Right renal pelvis (tissue), 4 donors: ENCODE measurements at regions not wholly inside any gene's neighbourhood (a gene's known extent, or its start where the extent isn't known, plus 50 kb on each side); places are given as distances from the start of the nearest gene placed in this dataset.

Experiments
- DNase-seq, 4 donors: peaks; one replicate each; pipeline ENCODE4 v3.0.0-alpha.2; 2013; ENCODE audit warnings: low read depth in 4 of 4, low spot score in 3 of 4, missing footprints in 1 of 4

- DNase-seq = no peak
These were observed 542.5 kb downstream of the NUF2 start for GRCh38 chr1:163864207-163864606.

- DNase-seq = peak in 1 of 4 donors; percentile 49
These were observed 544.8 kb downstream of the NUF2 start for GRCh38 chr1:163866564-163866963.

GRCh38 chr1:163870666-163871065 lies 548.9 kb downstream of the NUF2 start:
- DNase-seq = no peak

GRCh38 chr1:163872067-163872466 lies 550.3 kb downstream of the NUF2 start:
- DNase-seq = no peak

- no peak for DNase-seq
These were observed 552.3 kb downstream of the NUF2 start for GRCh38 chr1:163874070-163874469.

- peak in 1 of 4 donors; percentile 1 for DNase-seq
These were observed 553.6 kb downstream of the NUF2 start for GRCh38 chr1:163875200-163875926.

- no peak for DNase-seq
These were observed 554.2 kb downstream of the NUF2 start for GRCh38 chr1:163875927-163876320.

GRCh38 chr1:163876546-163876945 lies 554.8 kb downstream of the NUF2 start:
- no peak for DNase-seq

- no peak for DNase-seq
These were observed 555.3 kb downstream of the NUF2 start for GRCh38 chr1:163877016-163877415.

GRCh38 chr1:163885510-163885909 lies 563.8 kb downstream of the NUF2 start:
- no peak for DNase-seq

GRCh38 chr1:163896001-163896400 lies 574.2 kb downstream of the NUF2 start:
- no peak for DNase-seq

GRCh38 chr1:163897412-163898155 lies 575.8 kb downstream of the NUF2 start:
- DNase-seq = no peak

- DNase-seq = no peak
These were observed 584.5 kb downstream of the NUF2 start for GRCh38 chr1:163906283-163906682.

GRCh38 chr1:163912170-163912884 lies 590.6 kb downstream of the NUF2 start:
- DNase-seq = no peak

GRCh38 chr1:163914785-163915413 lies 593.1 kb downstream of the NUF2 start:
- DNase-seq = no peak

- DNase-seq = no peak
These were observed 601.0 kb downstream of the NUF2 start for GRCh38 chr1:163922743-163923201.

- DNase-seq = no peak
These were observed 602.3 kb downstream of the NUF2 start for GRCh38 chr1:163924041-163924440.

GRCh38 chr1:163927493-163927892 lies 605.7 kb downstream of the NUF2 start:
- DNase-seq = no peak

GRCh38 chr1:163928069-163928468 lies 606.3 kb downstream of the NUF2 start:
- no peak for DNase-seq

- DNase-seq = no peak
These were observed 606.9 kb downstream of the NUF2 start for GRCh38 chr1:163928651-163929050.

- DNase-seq = no peak
These were observed 611.1 kb downstream of the NUF2 start for GRCh38 chr1:163932901-163933300.
